Uterus (tissue), 2 donors: ENCODE measurements at regions not wholly inside any gene's neighbourhood (a gene's known extent, or its start where the extent isn't known, plus 50 kb on each side); places are given as distances from the start of the nearest gene placed in this dataset.

Experiments
- POLR2A ChIP-seq, 2 donors: fragments of 450-650 bp; IDR thresholded peaks; one replicate each; pipeline ENCODE4 v1.6.1; 2016; ENCODE audit warnings: antibody characterized with exemption in 2 of 2, mild to moderate bottlenecking in 1 of 2, moderate library complexity in 1 of 2
- TF ChIP-seq, protein P1 (sequence below), 4 experiments: fragments of 200-600 bp in 2 of 4; fragments of 450-650 bp in 2 of 4; sonication (generic) in 2 of 4; IDR thresholded peaks; one replicate each; pipeline ENCODE4 v1.5.1; 2016 to 2019; ENCODE audit warnings: antibody characterized with exemption in 4 of 4, mild to moderate bottlenecking in 2 of 4, moderate library complexity in 1 of 4

DNA sequence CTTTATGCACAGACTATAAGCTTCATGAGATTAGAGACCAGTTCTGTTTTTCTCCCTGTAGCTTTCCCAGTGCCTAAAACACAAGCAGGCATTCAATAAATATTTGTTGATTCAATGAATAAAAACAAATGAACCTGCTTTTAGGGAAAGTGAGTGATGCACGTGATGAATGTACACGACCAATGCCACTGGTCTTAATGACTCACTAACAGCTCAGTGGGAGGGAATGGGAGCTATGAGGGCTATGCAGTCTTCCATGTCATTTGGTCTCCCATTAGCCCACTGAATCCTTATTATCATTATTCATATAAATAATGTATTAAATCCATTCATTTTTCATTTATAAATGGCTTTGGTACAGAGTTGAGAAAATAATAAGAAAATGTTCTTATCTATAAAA, 247.4 kb downstream of the FBXO8 start:
- TF ChIP-seq, protein P1, sequence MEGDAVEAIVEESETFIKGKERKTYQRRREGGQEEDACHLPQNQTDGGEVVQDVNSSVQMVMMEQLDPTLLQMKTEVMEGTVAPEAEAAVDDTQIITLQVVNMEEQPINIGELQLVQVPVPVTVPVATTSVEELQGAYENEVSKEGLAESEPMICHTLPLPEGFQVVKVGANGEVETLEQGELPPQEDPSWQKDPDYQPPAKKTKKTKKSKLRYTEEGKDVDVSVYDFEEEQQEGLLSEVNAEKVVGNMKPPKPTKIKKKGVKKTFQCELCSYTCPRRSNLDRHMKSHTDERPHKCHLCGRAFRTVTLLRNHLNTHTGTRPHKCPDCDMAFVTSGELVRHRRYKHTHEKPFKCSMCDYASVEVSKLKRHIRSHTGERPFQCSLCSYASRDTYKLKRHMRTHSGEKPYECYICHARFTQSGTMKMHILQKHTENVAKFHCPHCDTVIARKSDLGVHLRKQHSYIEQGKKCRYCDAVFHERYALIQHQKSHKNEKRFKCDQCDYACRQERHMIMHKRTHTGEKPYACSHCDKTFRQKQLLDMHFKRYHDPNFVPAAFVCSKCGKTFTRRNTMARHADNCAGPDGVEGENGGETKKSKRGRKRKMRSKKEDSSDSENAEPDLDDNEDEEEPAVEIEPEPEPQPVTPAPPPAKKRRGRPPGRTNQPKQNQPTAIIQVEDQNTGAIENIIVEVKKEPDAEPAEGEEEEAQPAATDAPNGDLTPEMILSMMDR (IDR thresholded peaks at IDR 0.05): no peak
- TF ChIP-seq POLR2A (IDR thresholded peaks at IDR 0.05): no peak
